Heart right ventricle (tissue), 16 donors: ENCODE measurements at regions not wholly inside any gene's neighbourhood (a gene's known extent, or its start where the extent isn't known, plus 50 kb on each side); places are given as distances from the start of the nearest gene placed in this dataset.

Source experiments
- ATAC-seq, 8 donors: fragments of 200-7000 bp; cut with Tn5 transposase; one replicate each; pipeline ENCODE4 v1.9.1; 2020; ENCODE audit warnings: mild to moderate bottlenecking in 8 of 8, moderate library complexity in 8 of 8, moderate number of reproducible peaks in 1 of 8
- DNase-seq, 2 donors: peaks; one replicate each; pipeline ENCODE4 v3.0.0-alpha.2; 2020
- H3K27ac ChIP-seq, 10 donors: fragments of 200-600 bp; sonication (generic) in 2 of 10; one replicate each; pipeline versions ENCODE4 v1.5.0 to v1.8.0; 2020 to 2022; ENCODE audit warnings: mild to moderate bottlenecking in 3 of 10
- H3K27me3 ChIP-seq, 7 donors: fragments of 200-600 bp; one replicate each; pipeline ENCODE4 v1.8.0; 2021 to 2022; ENCODE audit warnings: mild to moderate bottlenecking in 2 of 7
- H3K36me3 ChIP-seq, 9 donors: fragments of 200-600 bp; sonication (generic) in 1 of 9; one replicate each; pipeline versions ENCODE4 v1.5.0 to v1.8.0; 2020 to 2022; ENCODE audit warnings: mild to moderate bottlenecking in 2 of 9
- H3K4me1 ChIP-seq, 9 donors: fragments of 200-600 bp; sonication (generic) in 1 of 9; one replicate each; pipeline versions ENCODE4 v1.5.0 to v1.8.0; 2020 to 2022; ENCODE audit warnings: mild to moderate bottlenecking in 4 of 9
- H3K4me3 ChIP-seq, 10 donors: fragments of 200-600 bp; sonication (generic) in 2 of 10; one replicate each; pipeline versions ENCODE4 v1.5.0 to v1.8.0; 2020 to 2022; ENCODE audit warnings: mild to moderate bottlenecking in 7 of 10, moderate library complexity in 2 of 10
- H3K9me3 ChIP-seq, 11 donors: fragments of 200-600 bp in 10 of 11; sonication (generic) in 2 of 11; one replicate each; pipeline versions ENCODE4 v1.5.0 to v1.8.0; 2013 to 2022; ENCODE audit warnings: mild to moderate bottlenecking in 2 of 11, control low read depth in 1 of 11, moderate library complexity in 1 of 11
- WGBS, 2 donors: extraction: QIAGEN DNeasy Blood & Tissue Kit; methylation state at CpG; one replicate each; pipeline ENCODE4 v1.1.7; 2013; ENCODE audit warnings: inconsistent platforms in 1 of 2; 5-methylcytosine and 5-hydroxymethylcytosine counted together
- intact Hi-C, 10 donors: fragments of 100-400 bp; cut with DNase I; formaldehyde crosslinking; loops; one replicate each; pipeline versions ENCODE4 v1.11.1 to v1.14.2; 2022
- TF ChIP-seq, protein P1 (sequence below), 9 donors: fragments of 200-600 bp; sonication (generic) in 2 of 9; IDR thresholded peaks; one replicate each; pipeline versions ENCODE4 v1.5.0 to v1.8.0; 2021 to 2022; ENCODE audit warnings: antibody characterized with exemption in 9 of 9, mild to moderate bottlenecking in 5 of 9, moderate library complexity in 1 of 9
- donor health status: Arrhythmogenic right ventricular cardiomyopathy.
- donor health status: ischemic (EF 13 %, LVEDD 7.1; RV severe dilation, severe dysfunction).
- donor health status: healthy with polysubstance abuse.
- donor health status: DM: no; HTN: yes; CAD: no.
- donor health status: DM: no; HTN: no; CAD: no.
- donor health status: ischemic (EF 25% LVEDD 6.9; RV normal size, moderate dysfunction).
- donor health status: ischemic (EF 25% LVEDD 5.7; RV mildly dilated, moderate dysfunction).
- donor health status: healthy.
- donor health status: DM: yes; HTN: yes; CAD: no.
- donor health status: Ischemic cardiomyopathy.
- donor health status: ischemic (EF 35%, LVEDD 5.7; RV mildly dilated, moderate dysfunction).
- donor health status: nonischemic (EF 11% LVEDD 7.7; RV severe dilation, severe dysfunction).
- donor health status: DM: yes; HTN: yes; CAD: no.
- donor health status: PGD.
- donor health status: ischemic (EF 29% LVEDD 5.4; RV normal size, mild dysfunction).
- donor health status: nonischemic (EF 23%, LVEDD 6.1; RV moderate dilation, normal function).

DNA sequence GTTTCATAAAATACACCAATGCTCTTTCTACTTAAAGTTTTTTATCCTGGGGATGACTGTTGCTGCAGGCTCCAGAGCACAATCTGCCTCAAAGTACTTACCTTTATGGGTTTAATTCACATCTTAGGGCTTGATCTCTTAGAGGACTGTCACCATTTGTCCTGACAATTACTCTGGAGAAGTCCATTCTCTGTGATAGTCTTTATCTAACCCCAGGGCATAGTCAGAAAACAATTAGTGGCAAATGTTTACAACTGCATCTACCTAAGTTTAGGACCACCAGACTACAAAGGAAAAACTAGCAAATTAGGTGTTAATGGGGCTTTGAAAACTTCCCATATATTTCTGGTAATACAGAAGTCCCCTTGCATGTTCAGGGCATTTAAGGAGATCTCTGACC, 973.5 kb downstream of the JRKL start:
- no peak for ATAC-seq
- no peaks in the 10 kb centered on the region for H3K27me3 ChIP-seq
- H3K4me3 ChIP-seq = no peak overlapping the region
- no peaks in the 10 kb centered on the region for H3K4me1 ChIP-seq
- no peak for DNase-seq
- no peaks in the 10 kb centered on the region for H3K36me3 ChIP-seq
- H3K27ac ChIP-seq = no peak overlapping the region
- H3K9me3 ChIP-seq = peaks cover 0 to 34% (median 4%) of the 10 kb centered on the region in 11 donors
- intact Hi-C loops = no loop called here
- TF ChIP-seq, protein P1, sequence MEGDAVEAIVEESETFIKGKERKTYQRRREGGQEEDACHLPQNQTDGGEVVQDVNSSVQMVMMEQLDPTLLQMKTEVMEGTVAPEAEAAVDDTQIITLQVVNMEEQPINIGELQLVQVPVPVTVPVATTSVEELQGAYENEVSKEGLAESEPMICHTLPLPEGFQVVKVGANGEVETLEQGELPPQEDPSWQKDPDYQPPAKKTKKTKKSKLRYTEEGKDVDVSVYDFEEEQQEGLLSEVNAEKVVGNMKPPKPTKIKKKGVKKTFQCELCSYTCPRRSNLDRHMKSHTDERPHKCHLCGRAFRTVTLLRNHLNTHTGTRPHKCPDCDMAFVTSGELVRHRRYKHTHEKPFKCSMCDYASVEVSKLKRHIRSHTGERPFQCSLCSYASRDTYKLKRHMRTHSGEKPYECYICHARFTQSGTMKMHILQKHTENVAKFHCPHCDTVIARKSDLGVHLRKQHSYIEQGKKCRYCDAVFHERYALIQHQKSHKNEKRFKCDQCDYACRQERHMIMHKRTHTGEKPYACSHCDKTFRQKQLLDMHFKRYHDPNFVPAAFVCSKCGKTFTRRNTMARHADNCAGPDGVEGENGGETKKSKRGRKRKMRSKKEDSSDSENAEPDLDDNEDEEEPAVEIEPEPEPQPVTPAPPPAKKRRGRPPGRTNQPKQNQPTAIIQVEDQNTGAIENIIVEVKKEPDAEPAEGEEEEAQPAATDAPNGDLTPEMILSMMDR (IDR thresholded peaks at IDR 0.05) = no peak

DNA sequence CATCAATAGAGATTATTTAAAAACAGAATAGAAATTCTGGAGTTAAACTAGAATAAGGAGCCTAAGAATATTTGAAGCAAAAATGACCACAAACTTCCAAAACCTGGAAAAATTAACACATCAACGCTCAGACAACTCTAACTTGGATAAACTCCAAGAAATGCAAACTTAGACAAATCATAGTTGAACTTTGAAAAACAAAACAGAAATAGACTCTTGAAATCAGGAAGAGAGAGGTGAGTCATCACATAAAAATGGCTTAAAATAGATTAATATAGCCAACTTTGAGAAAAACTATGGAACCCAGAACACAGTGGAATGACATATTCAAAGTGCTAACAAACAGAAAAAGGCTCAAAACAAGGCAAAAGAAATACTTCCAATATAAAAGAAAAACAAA, 974.2 kb downstream of the JRKL start:
- H3K9me3 ChIP-seq = peaks cover 0 to 41% (median 4%) of the 10 kb centered on the region in 11 donors
- no peak overlapping the region for H3K27ac ChIP-seq
- ATAC-seq (no peak), DNase-seq (no peak)
- H3K36me3 ChIP-seq = no peaks in the 10 kb centered on the region
- no peaks in the 10 kb centered on the region for H3K27me3 ChIP-seq
- no peaks in the 10 kb centered on the region for H3K4me1 ChIP-seq
- whole genome bisulfite sequencing, 2 donors = 13 to 38% methylated on average over 1 of the region's 1 CpG
- H3K4me3 ChIP-seq = no peak overlapping the region
- intact Hi-C loops = no loop called here
- TF ChIP-seq, protein P1 (IDR thresholded peaks at IDR 0.05) = no peak

GRCh38 chr11:97367406-97368083, 977.7 kb downstream of the JRKL start:
- TF ChIP-seq, protein P1 (IDR thresholded peaks at IDR 0.05) = no peak
- Histone ChIP-seq H3K4me1 (no peaks in the 10 kb centered on the region), H3K4me3 (no peak overlapping the region), H3K27me3 (no peaks in the 10 kb centered on the region), H3K9me3 (peaks cover 0 to 75% (median 6%) of the 10 kb centered on the region in 11 donors), H3K36me3 (no peaks in the 10 kb centered on the region), H3K27ac (no peak overlapping the region)
- WGBS, 2 donors = 93 to 94% methylated on average over 10 of the region's 10 CpGs
- DNase-seq (no peak), ATAC-seq (no peak)
- intact Hi-C loops = no loop called here

DNA sequence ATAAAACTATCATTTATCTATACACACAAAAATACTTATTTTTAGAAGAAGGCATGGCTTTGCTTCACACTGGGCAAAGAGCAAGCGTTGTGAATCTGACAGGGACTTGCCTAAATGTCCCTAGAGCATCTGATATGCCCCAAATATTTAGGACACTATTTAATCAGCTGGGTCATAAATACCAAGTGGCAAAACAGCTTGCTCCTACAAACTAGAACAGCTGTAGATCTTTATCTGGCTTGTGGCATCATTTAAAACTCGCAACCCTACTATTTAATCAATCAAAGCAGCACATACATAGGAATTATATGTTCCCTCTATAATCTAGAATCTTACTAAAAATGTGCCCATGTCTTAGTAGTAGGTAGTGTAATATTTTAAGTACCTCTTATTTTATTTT, 999.5 kb downstream of the JRKL start:
- Histone ChIP-seq H3K27me3 (no peaks in the 10 kb centered on the region), H3K4me1 (no peaks in the 10 kb centered on the region), H3K36me3 (no peaks in the 10 kb centered on the region), H3K27ac (no peak overlapping the region), H3K4me3 (no peak overlapping the region), H3K9me3 (peaks cover 0 to 15% (median 0%) of the 10 kb centered on the region in 11 donors)
- WGBS, 2 donors = 40 to 42% methylated on average over 2 of the region's 2 CpGs
- TF ChIP-seq, protein P1 (IDR thresholded peaks at IDR 0.05) = no peak
- no peak for ATAC-seq
- intact Hi-C loops = no loop called here
- DNase-seq = no peak
